ENCODE measurements at regions not wholly inside any gene's neighbourhood (a gene's known extent, or its start where the extent isn't known, plus 50 kb on each side); places are given as distances from the start of the nearest gene placed in this dataset.

DNA sequence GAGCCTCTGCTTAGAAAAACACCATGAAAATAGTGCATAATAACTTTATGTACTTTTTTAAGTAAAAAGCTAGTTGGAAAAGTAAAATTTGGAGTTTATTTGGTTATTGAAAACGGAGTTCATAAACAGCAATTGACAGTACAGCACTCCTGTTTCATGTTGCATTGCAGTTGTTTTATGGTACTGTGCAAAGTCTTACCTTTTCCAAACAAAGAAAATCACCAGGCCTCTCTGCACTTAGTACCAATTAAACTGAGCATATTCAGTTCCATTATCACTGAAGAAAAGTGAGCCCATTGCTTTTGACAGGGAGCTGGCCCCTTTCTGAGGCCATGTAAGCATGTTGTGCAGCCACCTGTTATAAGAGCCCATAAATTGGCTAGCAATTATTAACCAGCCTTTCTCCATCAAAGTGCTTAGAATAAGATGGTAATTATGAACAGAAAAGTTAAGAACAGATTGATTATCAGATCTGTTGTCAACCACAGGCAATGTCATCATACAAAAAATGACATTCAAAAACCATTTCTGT lies 376.6 kb upstream of the EMCN start:
- Mint-ChIP-seq H3K9me3 (peaks cover 6% of the 10 kb centered on the region), H3K4me1 (no peaks in the 10 kb centered on the region), H3K27me3 (ENCODE audit: insufficient read depth) (no peaks in the 10 kb centered on the region), H3K36me3 (ENCODE audit: low read depth) (no peaks in the 10 kb centered on the region), H3K4me3 (no peak overlapping the region), H3K27ac (no peak overlapping the region)
- peaks cover 9% of the 10 kb centered on the region for H3K9me3 ChIP-seq (ENCODE audit: control insufficient read depth, low read length)
- no peaks in the 10 kb centered on the region for H3K36me3 ChIP-seq (ENCODE audit: control insufficient read depth, insufficient read depth, low read length)
- H3K27me3 ChIP-seq (ENCODE audit: control insufficient read depth, insufficient read depth, low read length, poor library complexity, severe bottlenecking): no peaks in the 10 kb centered on the region
- H3K9ac ChIP-seq (ENCODE audit: extremely low read depth, low read length, poor library complexity, severe bottlenecking): no peak overlapping the region
- TF ChIP-seq, protein P1, sequence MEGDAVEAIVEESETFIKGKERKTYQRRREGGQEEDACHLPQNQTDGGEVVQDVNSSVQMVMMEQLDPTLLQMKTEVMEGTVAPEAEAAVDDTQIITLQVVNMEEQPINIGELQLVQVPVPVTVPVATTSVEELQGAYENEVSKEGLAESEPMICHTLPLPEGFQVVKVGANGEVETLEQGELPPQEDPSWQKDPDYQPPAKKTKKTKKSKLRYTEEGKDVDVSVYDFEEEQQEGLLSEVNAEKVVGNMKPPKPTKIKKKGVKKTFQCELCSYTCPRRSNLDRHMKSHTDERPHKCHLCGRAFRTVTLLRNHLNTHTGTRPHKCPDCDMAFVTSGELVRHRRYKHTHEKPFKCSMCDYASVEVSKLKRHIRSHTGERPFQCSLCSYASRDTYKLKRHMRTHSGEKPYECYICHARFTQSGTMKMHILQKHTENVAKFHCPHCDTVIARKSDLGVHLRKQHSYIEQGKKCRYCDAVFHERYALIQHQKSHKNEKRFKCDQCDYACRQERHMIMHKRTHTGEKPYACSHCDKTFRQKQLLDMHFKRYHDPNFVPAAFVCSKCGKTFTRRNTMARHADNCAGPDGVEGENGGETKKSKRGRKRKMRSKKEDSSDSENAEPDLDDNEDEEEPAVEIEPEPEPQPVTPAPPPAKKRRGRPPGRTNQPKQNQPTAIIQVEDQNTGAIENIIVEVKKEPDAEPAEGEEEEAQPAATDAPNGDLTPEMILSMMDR (conservative IDR thresholded peaks at IDR 0.05): no peak
- H3K4me3 ChIP-seq (ENCODE audit: low read length): no peak overlapping the region
- H3K4me1 ChIP-seq (ENCODE audit: control insufficient read depth, insufficient read depth, low read length): no peaks in the 10 kb centered on the region
- 88% methylated on average over 1 of the region's 1 CpG; no CpG with 5 or more reads in 1 of the 2 experiments for WGBS, 2 experiments (ENCODE audit: insufficient coverage in 1 of 2, insufficient read length in 1 of 2)
- H3K27ac ChIP-seq (ENCODE audit: low read depth, low read length): no peak overlapping the region
- no peak for DNase-seq

DNA sequence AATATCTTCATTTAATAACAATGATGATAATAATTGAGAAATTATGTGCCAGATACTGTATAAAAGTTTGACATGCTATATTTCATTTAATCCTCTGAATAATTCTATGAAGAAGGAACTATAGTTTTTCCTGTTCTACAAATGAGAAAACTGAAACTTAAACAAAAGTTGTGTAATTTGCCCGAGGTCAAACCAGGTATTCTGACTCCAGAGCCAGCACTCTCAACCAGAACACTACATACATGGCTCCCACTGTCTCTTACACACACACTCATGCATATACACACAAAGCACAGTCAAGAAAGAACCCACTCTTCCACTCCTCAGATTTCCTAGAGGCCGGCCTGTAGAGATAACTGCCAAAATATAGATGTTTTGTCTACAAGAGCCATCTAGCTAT lies 374.0 kb upstream of the EMCN start:
- Mint-ChIP-seq H3K27me3 (ENCODE audit: insufficient read depth) (no peaks in the 10 kb centered on the region), H3K27ac (no peak overlapping the region), H3K9me3 (peaks cover 9% of the 10 kb centered on the region), H3K36me3 (ENCODE audit: low read depth) (no peaks in the 10 kb centered on the region), H3K4me1 (no peaks in the 10 kb centered on the region), H3K4me3 (no peak overlapping the region)
- TF ChIP-seq, protein P1 (conservative IDR thresholded peaks at IDR 0.05): no peak
- Histone ChIP-seq H3K36me3 (ENCODE audit: control insufficient read depth, insufficient read depth, low read length) (no peaks in the 10 kb centered on the region), H3K9me3 (ENCODE audit: control insufficient read depth, low read length) (peaks cover 9% of the 10 kb centered on the region), H3K27me3 (ENCODE audit: control insufficient read depth, insufficient read depth, low read length, poor library complexity, severe bottlenecking) (no peaks in the 10 kb centered on the region), H3K4me1 (ENCODE audit: control insufficient read depth, insufficient read depth, low read length) (no peaks in the 10 kb centered on the region), H3K9ac (ENCODE audit: extremely low read depth, low read length, poor library complexity, severe bottlenecking) (no peak overlapping the region), H3K27ac (ENCODE audit: low read depth, low read length) (no peak overlapping the region), H3K4me3 (ENCODE audit: low read length) (no peak overlapping the region)
- no peak for DNase-seq
- 92% methylated on average over 2 of the region's 2 CpGs; no CpG with 5 or more reads in 1 of the 2 experiments for WGBS, 2 experiments (ENCODE audit: insufficient coverage in 1 of 2, insufficient read length in 1 of 2)

DNA sequence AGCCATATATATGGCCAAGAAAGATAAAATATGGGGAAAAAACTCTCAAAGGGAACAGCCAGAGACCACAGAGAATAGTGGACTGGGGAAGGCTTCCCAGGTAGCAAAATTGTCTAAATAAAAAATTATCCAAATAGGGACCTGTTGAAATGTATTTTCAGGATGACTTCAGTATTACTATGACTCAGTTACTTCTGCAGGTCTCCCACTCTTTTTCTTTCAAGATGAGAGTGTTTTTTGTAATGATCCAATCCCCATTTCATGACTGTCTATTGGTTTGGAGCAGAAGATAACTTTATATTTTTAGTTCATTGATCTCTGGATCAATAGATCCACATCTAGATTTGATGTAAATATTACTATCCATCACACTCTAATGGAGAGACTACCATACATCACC lies 372.1 kb upstream of the EMCN start:
- Histone ChIP-seq H3K4me3 (ENCODE audit: low read length) (no peak overlapping the region), H3K9me3 (ENCODE audit: control insufficient read depth, low read length) (peaks cover 18% of the 10 kb centered on the region), H3K4me1 (ENCODE audit: control insufficient read depth, insufficient read depth, low read length) (no peaks in the 10 kb centered on the region), H3K9ac (ENCODE audit: extremely low read depth, low read length, poor library complexity, severe bottlenecking) (no peak overlapping the region), H3K27me3 (ENCODE audit: control insufficient read depth, insufficient read depth, low read length, poor library complexity, severe bottlenecking) (no peaks in the 10 kb centered on the region), H3K36me3 (ENCODE audit: control insufficient read depth, insufficient read depth, low read length) (no peaks in the 10 kb centered on the region), H3K27ac (ENCODE audit: low read depth, low read length) (no peak overlapping the region)
- Mint-ChIP-seq H3K27ac (no peak overlapping the region), H3K4me3 (no peak overlapping the region), H3K27me3 (ENCODE audit: insufficient read depth) (no peaks in the 10 kb centered on the region), H3K36me3 (ENCODE audit: low read depth) (no peaks in the 10 kb centered on the region), H3K4me1 (no peaks in the 10 kb centered on the region), H3K9me3 (peaks cover 23% of the 10 kb centered on the region)
- TF ChIP-seq, protein P1 (conservative IDR thresholded peaks at IDR 0.05): no peak
- DNase-seq: no peak

All from endodermal cell (in vitro differentiated cells).